NB4 (cell line): ENCODE measurements at regions not wholly inside any gene's neighbourhood (a gene's known extent, or its start where the extent isn't known, plus 50 kb on each side); places are given as distances from the start of the nearest gene placed in this dataset.

Experiments
- DNase-seq: peaks from one replicate; pipeline ENCODE4 v3.0.0; 2010; ENCODE audit warnings: low read depth
- H3K4me3 ChIP-seq: one replicate; pipeline ENCODE4 v1.5.1; 2011; ENCODE audit warnings: mild to moderate bottlenecking, low read depth, low read length, moderate library complexity
- CTCF ChIP-seq: IDR thresholded peaks from one replicate; pipeline ENCODE4 v1.5.1; 2012; ENCODE audit warnings: low read depth, low read length
- MAX ChIP-seq: IDR thresholded peaks from 2 replicates; pipeline ENCODE4 v1.6.1; 2011; ENCODE audit warnings: low read depth, low read length
- MYC ChIP-seq: IDR thresholded peaks from 2 replicates; pipeline ENCODE4 v1.6.1; 2011; ENCODE audit warnings: low read depth, low read length
- POLR2A ChIP-seq: IDR thresholded peaks from 2 replicates; pipeline ENCODE4 v1.6.1; 2011; ENCODE audit warnings: mild to moderate bottlenecking; ENCODE audit not compliant: insufficient read length; ENCODE audit errors: extremely low read depth

- DNase-seq, result no peak
- no peak overlapping the region for H3K4me3 ChIP-seq
- TF ChIP-seq MAX, result no peak
- TF ChIP-seq MYC, result no peak
- TF ChIP-seq CTCF, result no peak
- TF ChIP-seq POLR2A, result no peak
These were observed 724.8 kb upstream of the RIOK2 start for GRCh38 chr5:97907646-97908400.

- DNase-seq, result no peak
- no peak overlapping the region for H3K4me3 ChIP-seq
- TF ChIP-seq MYC (no peak), POLR2A (no peak), MAX (no peak), CTCF (no peak)
These were observed 726.5 kb upstream of the RIOK2 start for GRCh38 chr5:97909541-97909940.

GRCh38 chr5:97914483-97914882, 731.4 kb upstream of the RIOK2 start:
- H3K4me3 ChIP-seq, result no peak overlapping the region
- no peak for DNase-seq
- TF ChIP-seq CTCF (no peak), MAX (no peak), MYC (no peak), POLR2A (no peak)

GRCh38 chr5:97915106-97915505, 732.1 kb upstream of the RIOK2 start:
- no peak for DNase-seq
- TF ChIP-seq POLR2A (no peak), CTCF (no peak), MAX (no peak), MYC (no peak)
- H3K4me3 ChIP-seq, result no peak overlapping the region

- H3K4me3 ChIP-seq, result no peak overlapping the region
- TF ChIP-seq MAX, result no peak
- TF ChIP-seq MYC, result no peak
- no peak for TF ChIP-seq CTCF
- TF ChIP-seq POLR2A, result no peak
- DNase-seq, result no peak
These were observed 735.0 kb upstream of the RIOK2 start for GRCh38 chr5:97918057-97918456.
